NCI-H748 (cell line): ENCODE measurements at regions not wholly inside any gene's neighbourhood (a gene's known extent, or its start where the extent isn't known, plus 50 kb on each side); places are given as distances from the start of the nearest gene placed in this dataset.
"Not testable (repeated sequence)": the region's sequence is repeated elsewhere in the genome, so short reads cannot be mapped to it uniquely, and the experiment has no call there.

Source experiments
- DNase-seq: peaks from one replicate; lab custom pipeline; 2025; ENCODE audit not compliant: unreplicated experiment; lab: John Stamatoyannopoulos, UW

DNA sequence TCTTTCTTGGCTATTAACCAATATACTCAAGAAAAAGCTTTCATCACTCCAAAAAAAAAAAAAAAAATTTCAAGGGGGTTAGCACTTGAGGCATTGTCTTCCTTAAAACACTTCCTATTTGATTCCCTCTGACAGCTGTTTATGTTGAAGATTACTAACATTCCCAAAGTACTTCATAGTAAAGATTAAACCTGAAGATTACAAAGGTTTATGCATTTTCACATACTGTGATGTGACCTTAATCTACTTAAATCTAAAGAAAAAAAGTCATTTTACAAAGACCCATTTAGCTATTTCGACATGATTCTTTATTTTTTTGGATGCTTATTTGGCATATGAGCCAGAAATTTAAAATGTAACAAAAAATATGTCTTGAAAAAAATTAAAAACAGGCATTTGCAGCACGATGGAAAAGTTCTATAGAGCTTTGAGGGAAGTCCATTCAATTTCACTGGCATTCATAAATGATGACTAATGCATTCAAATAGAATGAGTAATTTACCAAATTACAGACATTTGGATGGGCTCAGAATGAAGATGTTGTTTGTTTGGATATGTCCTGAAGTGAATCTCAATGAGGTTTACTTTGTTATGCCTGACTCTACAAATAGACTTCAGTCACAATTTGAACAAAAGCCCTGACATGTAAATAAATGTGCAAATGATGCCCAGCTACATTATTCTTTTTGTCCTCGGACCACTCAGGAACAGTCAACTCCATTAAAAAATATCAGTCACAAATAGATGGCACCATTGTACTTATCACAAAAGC lies 674.6 kb upstream of the MARCKS start:
- peak; percentile 98 for DNase-seq

GRCh38 chr6:113184291-113184690 lies 672.9 kb upstream of the MARCKS start:
- no peak for DNase-seq

GRCh38 chr6:113184736-113185135 lies 672.4 kb upstream of the MARCKS start:
- DNase-seq, result no peak

GRCh38 chr6:113185299-113185698 lies 671.8 kb upstream of the MARCKS start:
- no peak for DNase-seq

DNA sequence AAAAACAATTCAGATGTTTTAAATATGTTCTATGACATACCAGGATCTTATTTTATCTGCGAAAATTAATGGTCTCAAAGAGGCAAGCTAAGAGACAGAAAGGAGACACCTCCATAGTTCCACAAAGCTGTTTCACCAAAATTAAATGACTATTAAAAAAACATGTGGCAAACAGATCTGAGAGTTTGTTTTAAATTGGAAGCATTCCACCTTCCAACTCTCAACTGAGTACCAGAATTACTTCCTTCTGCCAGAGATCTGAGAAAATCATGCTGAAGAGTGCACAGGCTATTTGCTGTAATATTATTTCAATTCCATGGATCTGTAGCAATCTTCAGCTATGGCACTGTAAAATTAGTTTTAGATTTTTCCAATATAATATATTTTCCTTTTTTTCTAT lies 669.5 kb upstream of the MARCKS start:
- DNase-seq, result no peak

DNA sequence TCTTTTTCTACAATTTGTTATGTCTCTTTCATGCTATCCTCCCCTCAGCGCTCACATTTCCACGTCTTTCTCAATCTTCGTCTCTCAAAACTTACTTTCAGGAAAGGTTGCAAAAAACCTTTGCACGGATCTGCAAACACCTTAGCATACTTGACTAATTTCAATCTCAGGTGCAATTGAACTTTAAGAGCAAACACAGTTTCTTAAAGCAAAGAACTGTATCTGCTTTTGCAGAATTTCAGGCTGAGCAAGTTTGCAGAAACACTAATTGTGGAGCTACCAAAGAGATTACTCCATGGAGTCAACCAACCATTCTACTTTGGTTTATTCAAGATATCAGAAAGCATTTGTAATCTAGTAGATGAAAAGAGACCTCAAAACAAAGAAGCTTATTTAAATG lies 668.2 kb upstream of the MARCKS start:
- no peak for DNase-seq

DNA sequence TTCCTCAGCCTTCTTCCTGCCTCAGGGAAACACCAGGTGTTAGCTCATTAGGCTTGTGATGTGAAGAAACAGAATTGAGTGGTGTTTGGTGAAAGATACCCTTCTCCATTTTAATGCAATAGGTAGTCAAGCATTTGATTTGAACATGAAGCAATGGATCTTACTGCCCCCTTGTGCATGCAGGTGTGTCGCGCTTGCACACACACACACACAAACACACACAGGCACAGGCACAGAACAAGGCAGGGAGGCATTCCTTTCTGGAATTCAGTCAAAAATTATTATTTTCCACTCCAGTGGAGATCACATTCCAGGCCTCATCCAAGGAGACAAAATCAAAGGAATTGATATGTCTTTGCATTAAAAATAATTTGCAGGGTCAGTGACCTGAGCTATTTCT lies 667.0 kb upstream of the MARCKS start:
- DNase-seq, result peak; percentile 57

- no peak for DNase-seq
Measured at GRCh38 chr6:113194090-113194489, 663.1 kb upstream of the MARCKS start.

DNA sequence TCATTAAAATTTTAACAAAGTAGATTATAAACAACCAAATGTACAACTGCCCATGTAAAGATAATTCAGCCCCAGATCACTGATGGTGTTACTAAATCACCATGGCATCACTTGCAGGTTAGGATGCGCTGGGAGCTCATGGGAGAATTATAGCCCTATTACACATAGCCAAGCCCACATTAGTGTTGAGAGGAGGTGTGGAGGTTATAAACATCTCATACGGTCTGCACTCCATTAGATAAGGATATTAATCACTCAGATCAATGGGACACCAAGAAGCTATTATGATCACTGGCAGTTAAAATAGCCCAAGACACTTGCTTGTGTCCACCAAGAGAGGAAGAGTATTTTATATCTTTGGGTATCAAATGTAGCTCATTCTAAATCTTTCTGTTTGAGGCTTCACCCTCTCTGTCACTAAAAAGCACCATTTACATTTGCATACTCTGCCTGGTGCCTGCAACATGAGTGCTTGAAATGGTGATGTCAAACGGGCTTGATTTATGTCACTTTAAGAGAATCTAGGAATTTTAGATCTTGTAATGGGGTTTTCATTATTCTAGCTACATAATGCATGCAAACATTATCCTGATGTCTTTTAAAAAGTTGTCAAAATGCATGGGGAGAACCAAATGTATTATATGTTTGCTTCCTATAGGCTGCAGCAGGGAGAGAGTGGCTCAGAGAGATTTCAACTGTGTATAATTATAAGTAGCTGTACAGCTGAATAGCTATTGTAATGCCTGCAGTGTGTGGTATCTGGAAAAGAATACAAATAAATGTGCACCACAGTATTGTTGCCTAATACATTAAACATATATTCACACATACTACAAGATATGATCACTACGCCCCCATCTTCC lies 654.1 kb upstream of the MARCKS start:
- no peak for DNase-seq

DNA sequence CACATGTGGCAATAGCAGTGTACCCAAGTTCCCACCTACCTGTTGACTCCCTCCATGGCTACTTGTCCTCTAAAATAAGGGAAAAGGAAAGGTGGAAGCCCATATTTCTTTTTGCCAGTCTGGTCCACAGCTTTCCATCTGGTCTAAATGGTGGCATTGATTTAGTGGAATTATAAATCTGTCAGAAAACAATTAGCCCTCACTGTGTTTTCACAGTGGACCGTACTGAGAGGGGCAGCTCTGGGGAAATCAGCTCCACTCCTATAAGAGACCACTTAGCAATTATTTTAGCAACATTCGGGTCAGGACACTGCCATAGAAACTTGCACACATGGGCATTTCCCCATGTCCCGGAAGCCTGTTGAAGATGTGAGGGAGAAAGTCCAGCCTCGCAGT lies 653.4 kb upstream of the MARCKS start:
- DNase-seq, result no peak

GRCh38 chr6:113205553-113205952 lies 651.6 kb upstream of the MARCKS start:
- no peak for DNase-seq

DNA sequence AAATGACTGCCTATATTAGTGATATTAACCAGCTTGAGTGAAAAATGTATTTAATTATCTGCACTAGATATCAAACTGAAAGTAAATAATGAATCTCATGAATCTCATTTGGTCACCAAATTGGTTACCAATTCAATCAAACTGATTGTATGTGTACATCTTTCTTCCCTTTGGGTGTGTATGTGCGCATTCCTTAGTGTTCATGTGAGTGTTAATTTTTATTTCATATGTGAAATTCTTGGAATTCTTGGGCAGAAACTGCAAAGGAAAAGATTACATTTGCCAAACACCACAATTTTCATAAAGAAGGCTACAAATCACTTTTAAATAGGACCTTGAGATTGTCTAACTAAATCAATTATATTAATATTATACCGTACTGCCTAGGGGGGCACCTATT lies 648.4 kb upstream of the MARCKS start:
- DNase-seq, result no peak

GRCh38 chr6:113209315-113209714 lies 647.8 kb upstream of the MARCKS start:
- no peak for DNase-seq

- peak; percentile 24 for DNase-seq
Measured at GRCh38 chr6:113211170-113211569, 646.0 kb upstream of the MARCKS start.

GRCh38 chr6:113219783-113220182 lies 637.4 kb upstream of the MARCKS start:
- DNase-seq, result no peak

DNA sequence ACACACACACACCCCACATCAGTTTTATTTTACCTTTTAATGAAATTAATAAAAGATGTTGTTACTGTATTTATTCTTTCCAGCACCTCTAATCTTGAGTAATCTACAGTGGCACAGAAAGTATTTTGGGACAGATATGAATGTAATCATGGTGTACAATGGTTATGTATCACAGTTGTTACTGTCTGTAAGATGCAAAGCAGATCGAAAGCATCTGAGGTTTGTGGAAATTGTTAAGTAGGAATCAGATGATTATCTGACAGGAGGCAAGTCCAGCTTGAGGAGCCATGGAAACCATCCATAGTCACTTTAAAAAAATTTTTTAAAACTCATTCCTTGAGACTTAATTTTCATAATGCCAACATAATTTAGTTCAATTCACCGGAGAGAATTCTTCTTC lies 636.3 kb upstream of the MARCKS start:
- no peak for DNase-seq

- DNase-seq, result peak; percentile 29
Measured at GRCh38 chr6:113221850-113222249, 635.3 kb upstream of the MARCKS start.

- DNase-seq, result no peak
Measured at GRCh38 chr6:113246186-113246585, 611.0 kb upstream of the MARCKS start.

DNA sequence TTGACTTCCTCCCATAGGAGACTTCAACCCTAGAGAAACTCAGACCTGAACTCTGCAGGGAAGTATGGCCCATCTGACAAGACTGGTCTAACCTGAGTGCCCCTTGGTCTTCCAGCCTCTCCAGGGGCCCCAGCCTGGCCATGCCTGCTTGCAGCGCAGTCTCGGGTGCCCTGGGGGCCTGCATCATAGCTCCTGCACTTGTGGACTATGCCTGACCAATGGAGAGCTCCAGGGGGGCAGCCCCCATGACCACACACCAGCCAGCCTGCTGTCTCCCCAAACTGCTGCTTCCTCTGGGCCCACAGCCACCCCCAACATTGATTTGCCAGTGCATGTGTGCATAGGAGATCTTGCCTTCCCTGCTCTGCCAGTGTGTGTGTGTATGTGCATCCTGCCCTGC lies 608.6 kb upstream of the MARCKS start:
- DNase-seq, result no peak

DNA sequence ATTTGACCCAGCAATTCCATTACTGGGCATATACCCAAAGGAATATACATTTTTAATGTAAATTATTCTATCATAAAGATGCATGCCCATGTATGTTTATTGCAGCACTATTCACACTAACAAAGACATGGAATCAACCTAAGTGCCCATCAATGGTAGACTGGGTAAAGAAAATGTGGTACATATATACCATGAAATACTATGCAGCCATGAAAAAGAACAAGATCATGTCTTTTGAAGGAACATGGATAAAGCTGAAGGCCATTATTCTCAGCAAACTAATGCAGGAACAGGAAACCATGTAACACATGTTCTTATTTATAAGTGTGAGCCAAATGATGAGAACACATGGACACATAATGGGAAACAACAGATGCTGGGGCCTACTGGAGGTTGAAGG lies 603.0 kb upstream of the MARCKS start:
- DNase-seq, result not testable (repeated sequence)

DNA sequence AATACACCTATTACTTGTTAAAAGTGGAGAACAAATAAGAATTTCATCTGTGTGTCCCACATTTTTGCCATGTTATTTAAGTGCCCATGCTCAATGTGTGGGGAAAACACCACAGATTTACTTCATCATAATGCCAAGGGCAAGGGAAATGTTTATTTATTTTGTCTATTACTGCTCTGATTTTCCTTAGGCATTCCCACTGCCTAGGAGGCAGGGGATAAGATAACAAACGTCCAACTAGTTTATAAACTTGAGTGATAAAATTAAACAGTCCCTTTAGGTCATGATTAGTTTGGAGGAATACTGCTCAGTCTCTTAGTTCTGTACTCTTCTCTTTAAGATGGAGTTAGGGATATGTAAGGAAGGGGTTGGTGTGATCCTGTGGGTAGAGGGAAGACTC lies 598.4 kb upstream of the MARCKS start:
- no peak for DNase-seq

- no peak for DNase-seq
Measured at GRCh38 chr6:113271437-113271836, 585.7 kb upstream of the MARCKS start.
